ENCODE measurements at regions not wholly inside any gene's neighbourhood (a gene's known extent, or its start where the extent isn't known, plus 50 kb on each side); places are given as distances from the start of the nearest gene placed in this dataset.
"Not testable (repeated sequence)": the region's sequence is repeated elsewhere in the genome, so short reads cannot be mapped to it uniquely, and the experiment has no call there.

GRCh38 chr16:64679976-64680690 lies 441.7 kb downstream of the CDH11 start:
- TF ChIP-seq CTCF (IDR thresholded peaks at IDR 0.05), result no peak
- TF ChIP-seq POLR2A (IDR thresholded peaks at IDR 0.05), result no peak
- Histone ChIP-seq H3K27ac (no peak overlapping the region), H3K36me3 (no peaks in the 10 kb centered on the region), H3K4me1 (no peaks in the 10 kb centered on the region), H3K27me3 (no peaks in the 10 kb centered on the region), H3K9me3 (no peaks in the 10 kb centered on the region), H3K4me3 (replicated peaks in 1 of 3) (no peak overlapping the region)
- 68 to 74% methylated on average over 4 of the region's 4 CpGs for WGBS, 2 donors
- intact Hi-C loops (cut with DNase I), result no loop called here
- no peak for DNase-seq

GRCh38 chr16:64669573-64669972 lies 452.3 kb downstream of the CDH11 start:
- no peak for DNase-seq
- H3K27ac ChIP-seq, result no peak overlapping the region
- H3K4me1 ChIP-seq, result no peaks in the 10 kb centered on the region
- intact Hi-C loops (cut with DNase I), result no loop called here
- no peaks in the 10 kb centered on the region for H3K36me3 ChIP-seq
- TF ChIP-seq CTCF (IDR thresholded peaks at IDR 0.05), result no peak
- no peak for TF ChIP-seq POLR2A (IDR thresholded peaks at IDR 0.05)
- no peaks in the 10 kb centered on the region for H3K27me3 ChIP-seq
- WGBS, 2 donors, result 95% methylated on average over 8 of the region's 8 CpGs
- no peaks in the 10 kb centered on the region for H3K9me3 ChIP-seq
- H3K4me3 ChIP-seq (replicated peaks in 1 of 3), result no peak overlapping the region

GRCh38 chr16:64667334-64667877 lies 454.5 kb downstream of the CDH11 start:
- Histone ChIP-seq H3K36me3 (no peaks in the 10 kb centered on the region), H3K4me3 (replicated peaks in 1 of 3) (no peak overlapping the region), H3K4me1 (no peaks in the 10 kb centered on the region), H3K27ac (no peak overlapping the region), H3K9me3 (no peaks in the 10 kb centered on the region), H3K27me3 (no peaks in the 10 kb centered on the region)
- WGBS, 2 donors, result 91 to 95% methylated on average over 3 of the region's 3 CpGs
- TF ChIP-seq POLR2A (IDR thresholded peaks at IDR 0.05), result no peak
- intact Hi-C loops (cut with DNase I), result no loop called here
- DNase-seq, result no peak

- intact Hi-C loops (cut with DNase I); H3K4me1 ChIP-seq; H3K4me3 ChIP-seq (replicated peaks in 1 of 3); H3K27me3 ChIP-seq; H3K36me3 ChIP-seq; H3K9me3 ChIP-seq; DNase-seq; H3K27ac ChIP-seq: not testable (repeated sequence)
Measured at GRCh38 chr16:64662312-64662711, 459.6 kb downstream of the CDH11 start.

GRCh38 chr16:64659866-64660265 lies 462.0 kb downstream of the CDH11 start:
- no peaks in the 10 kb centered on the region for H3K4me1 ChIP-seq
- no peak for DNase-seq
- no peaks in the 10 kb centered on the region for H3K9me3 ChIP-seq
- no peak overlapping the region for H3K4me3 ChIP-seq (replicated peaks in 1 of 3)
- H3K27ac ChIP-seq, result no peak overlapping the region
- no peaks in the 10 kb centered on the region for H3K36me3 ChIP-seq
- intact Hi-C loops (cut with DNase I), result no loop called here
- TF ChIP-seq POLR2A (IDR thresholded peaks at IDR 0.05) (no peak), CTCF (IDR thresholded peaks at IDR 0.05) (no peak)
- WGBS, 2 donors, result 53 to 66% methylated on average over 1 of the region's 1 CpG
- H3K27me3 ChIP-seq, result no peaks in the 10 kb centered on the region

- 88 to 90% methylated on average over 3 of the region's 3 CpGs for WGBS, 2 donors
- Histone ChIP-seq H3K36me3 (no peaks in the 10 kb centered on the region), H3K27ac (no peak overlapping the region), H3K4me1 (no peaks in the 10 kb centered on the region), H3K27me3 (no peaks in the 10 kb centered on the region), H3K4me3 (replicated peaks in 1 of 3) (no peak overlapping the region), H3K9me3 (no peaks in the 10 kb centered on the region)
- TF ChIP-seq POLR2A (IDR thresholded peaks at IDR 0.05) (no peak), CTCF (IDR thresholded peaks at IDR 0.05) (no peak)
- DNase-seq, result no peak
- intact Hi-C loops (cut with DNase I), result no loop called here
Measured at GRCh38 chr16:64657316-64658011, 464.4 kb downstream of the CDH11 start.

Measured in thyroid gland (tissue), 4 donors.